Sigmoid colon (tissue), 4 donors: ENCODE measurements at regions not wholly inside any gene's neighbourhood (a gene's known extent, or its start where the extent isn't known, plus 50 kb on each side); places are given as distances from the start of the nearest gene placed in this dataset.

Experiments
- EP300 ChIP-seq, 4 donors: sonication (generic); formaldehyde crosslinking; IDR thresholded peaks; one replicate each; pipeline ENCODE4 v1.6.1; 2017; ENCODE audit warnings: antibody characterized with exemption in 4 of 4
- POLR2A ChIP-seq, 2 donors: fragments of 450-650 bp; IDR thresholded peaks; one replicate each; pipeline ENCODE4 v1.6.1; 2016; ENCODE audit warnings: antibody characterized with exemption in 2 of 2, mild to moderate bottlenecking in 2 of 2, moderate library complexity in 2 of 2
- POLR2AphosphoS5 ChIP-seq, 4 donors: sonication (generic); formaldehyde crosslinking; IDR thresholded peaks; one replicate each; pipeline ENCODE4 v1.6.1; 2017; ENCODE audit warnings: antibody characterized with exemption in 4 of 4
- TF ChIP-seq, protein P1 (sequence below), 4 experiments: fragments of 450-650 bp in 3 of 4; fragments of 200-600 bp in 1 of 4; IDR thresholded peaks; one replicate each; pipeline ENCODE4 v1.5.1; 2016 to 2019; ENCODE audit warnings: antibody characterized with exemption in 4 of 4, mild to moderate bottlenecking in 3 of 4, moderate library complexity in 2 of 4

DNA sequence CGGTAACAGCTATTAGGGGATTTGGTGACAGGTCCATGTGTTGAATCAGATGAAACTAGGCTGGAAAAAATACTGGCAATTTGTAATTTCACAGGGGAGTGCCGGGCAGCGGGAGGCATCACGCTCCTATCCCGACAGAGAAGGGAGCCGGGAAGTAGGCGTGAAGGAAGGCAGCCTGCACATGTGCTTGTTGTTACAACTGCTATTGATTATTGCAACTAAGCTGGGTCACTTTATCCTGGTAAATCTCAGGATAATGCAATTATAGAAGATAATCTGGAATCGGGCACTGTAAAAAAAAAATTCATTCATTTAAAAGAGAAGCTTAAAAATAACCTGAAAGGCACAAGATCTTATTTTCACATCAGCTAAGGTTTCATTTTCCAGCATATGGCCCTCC lies 180.6 kb downstream of the FOXL1 start:
- TF ChIP-seq, protein P1, sequence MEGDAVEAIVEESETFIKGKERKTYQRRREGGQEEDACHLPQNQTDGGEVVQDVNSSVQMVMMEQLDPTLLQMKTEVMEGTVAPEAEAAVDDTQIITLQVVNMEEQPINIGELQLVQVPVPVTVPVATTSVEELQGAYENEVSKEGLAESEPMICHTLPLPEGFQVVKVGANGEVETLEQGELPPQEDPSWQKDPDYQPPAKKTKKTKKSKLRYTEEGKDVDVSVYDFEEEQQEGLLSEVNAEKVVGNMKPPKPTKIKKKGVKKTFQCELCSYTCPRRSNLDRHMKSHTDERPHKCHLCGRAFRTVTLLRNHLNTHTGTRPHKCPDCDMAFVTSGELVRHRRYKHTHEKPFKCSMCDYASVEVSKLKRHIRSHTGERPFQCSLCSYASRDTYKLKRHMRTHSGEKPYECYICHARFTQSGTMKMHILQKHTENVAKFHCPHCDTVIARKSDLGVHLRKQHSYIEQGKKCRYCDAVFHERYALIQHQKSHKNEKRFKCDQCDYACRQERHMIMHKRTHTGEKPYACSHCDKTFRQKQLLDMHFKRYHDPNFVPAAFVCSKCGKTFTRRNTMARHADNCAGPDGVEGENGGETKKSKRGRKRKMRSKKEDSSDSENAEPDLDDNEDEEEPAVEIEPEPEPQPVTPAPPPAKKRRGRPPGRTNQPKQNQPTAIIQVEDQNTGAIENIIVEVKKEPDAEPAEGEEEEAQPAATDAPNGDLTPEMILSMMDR (IDR thresholded peaks at IDR 0.05) = no peak
- TF ChIP-seq POLR2A (IDR thresholded peaks at IDR 0.05) (no peak), POLR2AphosphoS5 (IDR thresholded peaks at IDR 0.05) (no peak), EP300 (IDR thresholded peaks at IDR 0.05) (no peak)
